Transverse colon (tissue), 4 donors: ENCODE measurements at regions not wholly inside any gene's neighbourhood (a gene's known extent, or its start where the extent isn't known, plus 50 kb on each side); places are given as distances from the start of the nearest gene placed in this dataset.

Experiments
- DNase-seq: peaks from one replicate; pipeline ENCODE4 v3.0.0-alpha.2; 2019
- H3K27ac ChIP-seq, 4 donors: fragments of 200-600 bp; sonication (generic); 2 replicates each; pipeline ENCODE4 v1.5.1; 2016 to 2018; ENCODE audit warnings: inconsistent platforms in 4 of 4
- H3K27me3 ChIP-seq: fragments of 200-600 bp; sonication (generic); 2 replicates; pipeline ENCODE4 v1.5.1; 2017; ENCODE audit warnings: inconsistent platforms
- H3K36me3 ChIP-seq, 4 donors: fragments of 200-600 bp; sonication (generic); 2 replicates each; pipeline ENCODE4 v1.5.1; 2017 to 2019; ENCODE audit warnings: inconsistent platforms in 4 of 4
- H3K4me1 ChIP-seq, 4 donors: fragments of 200-600 bp; sonication (generic); 2 replicates each; pipeline ENCODE4 v1.5.1; 2017 to 2020; ENCODE audit warnings: inconsistent platforms in 4 of 4
- H3K4me3 ChIP-seq, 4 donors: fragments of 200-600 bp; sonication (generic); 1 replicate in 1 of 4; 2 replicates in 3 of 4; pipeline versions ENCODE4 v1.5.1 to v1.6.1; 2017 to 2019; ENCODE audit warnings: inconsistent platforms in 4 of 4
- H3K9me3 ChIP-seq, 2 donors: fragments of 200-600 bp; sonication (generic); 2 replicates each; pipeline ENCODE4 v1.5.1; 2017 to 2019; ENCODE audit warnings: inconsistent platforms in 2 of 2
- CTCF ChIP-seq, 5 experiments: fragments of 200-600 bp in 3 of 5; fragments of 450-650 bp in 2 of 5; sonication (generic) in 3 of 5; IDR thresholded peaks; 1 replicate in 2 of 5; 2 replicates in 3 of 5; pipeline ENCODE4 v1.5.1; 2016 to 2017; ENCODE audit warnings: antibody characterized with exemption in 5 of 5, inconsistent platforms in 3 of 5, mild to moderate bottlenecking in 2 of 5, moderate library complexity in 1 of 5
- EP300 ChIP-seq: sonication (generic); formaldehyde crosslinking; IDR thresholded peaks from one replicate; pipeline ENCODE4 v1.6.1; 2017; ENCODE audit warnings: antibody characterized with exemption, low read depth
- POLR2A ChIP-seq: fragments of 450-650 bp; IDR thresholded peaks from one replicate; pipeline ENCODE4 v1.6.1; 2016; ENCODE audit warnings: antibody characterized with exemption, mild to moderate bottlenecking, moderate library complexity
- POLR2AphosphoS5 ChIP-seq, 3 donors: sonication (generic); formaldehyde crosslinking; IDR thresholded peaks; one replicate each; pipeline ENCODE4 v1.6.1; 2016; ENCODE audit warnings: antibody characterized with exemption in 3 of 3
- WGBS, 2 donors: methylation state at CpG; one replicate each; pipeline ENCODE4 v1.1.5; 2018; ENCODE audit warnings: low coverage in 1 of 2; 5-methylcytosine and 5-hydroxymethylcytosine counted together
- in situ Hi-C, 4 donors: fragments of 200-750 bp; cut with MboI; loops; one replicate each; pipeline versions ENCODE4 v1.15.0 to v1.15.1; 2017; ENCODE audit warnings: low sequenced_read_pairs in 3 of 4, low pct_ligation_motif_present in 1 of 4, low pct_unique_long_range_greater_than_20kb in 1 of 4
- intact Hi-C: fragments of 100-400 bp; cut with DNase I; formaldehyde crosslinking; loops from one replicate; pipeline ENCODE4 v1.15.1; 2023; ENCODE audit warnings: low total_unique reads

- DNase-seq: no peak
- 83 to 92% methylated on average over 2 to 3 of the region's 3 CpGs for WGBS, 2 donors
- in situ Hi-C loops (no loop called here), intact Hi-C loops (no loop called here)
- Histone ChIP-seq H3K4me3 (no peak overlapping the region), H3K4me1 (no peaks in the 10 kb centered on the region), H3K27me3 (no peaks in the 10 kb centered on the region), H3K9me3 (no peaks in the 10 kb centered on the region), H3K36me3 (no peaks in the 10 kb centered on the region), H3K27ac (no peak overlapping the region)
- TF ChIP-seq POLR2A: no peak
- TF ChIP-seq POLR2AphosphoS5 (IDR thresholded peaks at IDR 0.05): no peak
- TF ChIP-seq CTCF (IDR thresholded peaks at IDR 0.05): no peak
- no peak for TF ChIP-seq EP300
These were observed 185.2 kb upstream of the GMDS start for GRCh38 chr6:2430612-2431011.

GRCh38 chr6:2429460-2429859, 184.1 kb upstream of the GMDS start:
- intact Hi-C loops (no loop called here), in situ Hi-C loops (no loop called here)
- H3K27ac ChIP-seq: no peak overlapping the region
- H3K4me3 ChIP-seq: no peak overlapping the region
- no peak for TF ChIP-seq CTCF (IDR thresholded peaks at IDR 0.05)
- H3K27me3 ChIP-seq: no peaks in the 10 kb centered on the region
- H3K9me3 ChIP-seq: no peaks in the 10 kb centered on the region
- DNase-seq: no peak
- H3K4me1 ChIP-seq: no peaks in the 10 kb centered on the region
- 66 to 67% methylated on average over 6 of the region's 6 CpGs for WGBS, 2 donors
- no peaks in the 10 kb centered on the region for H3K36me3 ChIP-seq

GRCh38 chr6:2429032-2429431, 183.6 kb upstream of the GMDS start:
- no peak for DNase-seq
- 100% methylated on average over 1 of the region's 1 CpG; no CpG with 5 or more reads in 1 of the 2 donors for whole genome bisulfite sequencing, 2 donors
- H3K36me3 ChIP-seq: no peaks in the 10 kb centered on the region
- no peak overlapping the region for H3K4me3 ChIP-seq
- intact Hi-C loops: no loop called here
- in situ Hi-C loops: no loop called here
- no peak for TF ChIP-seq EP300
- TF ChIP-seq CTCF (IDR thresholded peaks at IDR 0.05): no peak
- TF ChIP-seq POLR2A: no peak
- no peak for TF ChIP-seq POLR2AphosphoS5 (IDR thresholded peaks at IDR 0.05)
- no peaks in the 10 kb centered on the region for H3K9me3 ChIP-seq
- no peaks in the 10 kb centered on the region for H3K4me1 ChIP-seq
- no peak overlapping the region for H3K27ac ChIP-seq
- H3K27me3 ChIP-seq: no peaks in the 10 kb centered on the region

- Histone ChIP-seq H3K27ac (no peak overlapping the region), H3K4me3 (no peak overlapping the region), H3K27me3 (no peaks in the 10 kb centered on the region), H3K36me3 (no peaks in the 10 kb centered on the region), H3K9me3 (no peaks in the 10 kb centered on the region), H3K4me1 (no peaks in the 10 kb centered on the region)
- WGBS, 2 donors: 83 to 94% methylated on average over 2 to 3 of the region's 3 CpGs
- in situ Hi-C loops (no loop called here), intact Hi-C loops (no loop called here)
- DNase-seq: no peak
- no peak for TF ChIP-seq POLR2AphosphoS5 (IDR thresholded peaks at IDR 0.05)
- TF ChIP-seq EP300: no peak
- no peak for TF ChIP-seq CTCF (IDR thresholded peaks at IDR 0.05)
- no peak for TF ChIP-seq POLR2A
These were observed 181.3 kb upstream of the GMDS start for GRCh38 chr6:2426561-2427340.
